OCI-LY3 (cell line): ENCODE measurements at regions not wholly inside any gene's neighbourhood (a gene's known extent, or its start where the extent isn't known, plus 50 kb on each side); places are given as distances from the start of the nearest gene placed in this dataset.

ENCODE experiments used
- EZH2phosphoT487 ChIP-seq: fragments of 200-600 bp; shearing (Covaris generic); IDR thresholded peaks from 2 replicates; pipeline ENCODE4 v1.6.1; 2018; ENCODE audit warnings: antibody characterized with exemption, mixed run types, low read depth
- TF ChIP-seq, protein P1 (sequence below): fragments of 200-600, 300-600 bp; sonication (generic); IDR thresholded peaks from 2 replicates; pipeline ENCODE4 v1.5.1; 2014; ENCODE audit warnings: antibody characterized with exemption, low read length, low read depth

GRCh38 chr10:117441361-117441760 is 66.1 kb upstream of the PDZD8 start:
- TF ChIP-seq, protein P1, sequence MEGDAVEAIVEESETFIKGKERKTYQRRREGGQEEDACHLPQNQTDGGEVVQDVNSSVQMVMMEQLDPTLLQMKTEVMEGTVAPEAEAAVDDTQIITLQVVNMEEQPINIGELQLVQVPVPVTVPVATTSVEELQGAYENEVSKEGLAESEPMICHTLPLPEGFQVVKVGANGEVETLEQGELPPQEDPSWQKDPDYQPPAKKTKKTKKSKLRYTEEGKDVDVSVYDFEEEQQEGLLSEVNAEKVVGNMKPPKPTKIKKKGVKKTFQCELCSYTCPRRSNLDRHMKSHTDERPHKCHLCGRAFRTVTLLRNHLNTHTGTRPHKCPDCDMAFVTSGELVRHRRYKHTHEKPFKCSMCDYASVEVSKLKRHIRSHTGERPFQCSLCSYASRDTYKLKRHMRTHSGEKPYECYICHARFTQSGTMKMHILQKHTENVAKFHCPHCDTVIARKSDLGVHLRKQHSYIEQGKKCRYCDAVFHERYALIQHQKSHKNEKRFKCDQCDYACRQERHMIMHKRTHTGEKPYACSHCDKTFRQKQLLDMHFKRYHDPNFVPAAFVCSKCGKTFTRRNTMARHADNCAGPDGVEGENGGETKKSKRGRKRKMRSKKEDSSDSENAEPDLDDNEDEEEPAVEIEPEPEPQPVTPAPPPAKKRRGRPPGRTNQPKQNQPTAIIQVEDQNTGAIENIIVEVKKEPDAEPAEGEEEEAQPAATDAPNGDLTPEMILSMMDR: no peak
- TF ChIP-seq EZH2phosphoT487: no peak
